Keratinocyte (primary cell): ENCODE measurements at regions not wholly inside any gene's neighbourhood (a gene's known extent, or its start where the extent isn't known, plus 50 kb on each side); places are given as distances from the start of the nearest gene placed in this dataset.

ENCODE experiments used
- DNase-seq: peaks from one replicate; pipeline ENCODE4 v3.0.0-alpha.2; 2011; ENCODE audit warnings: low read depth, missing footprints, low spot score
- FAIRE-seq: peaks from 2 replicates; lab custom pipeline; 2011; peaks lifted over from hg19 to GRCh38; lab: Jason Lieb, UNC
- H2AFZ ChIP-seq: 2 replicates; pipeline ENCODE4 v1.6.0; 2012; ENCODE audit warnings: low read length, control low read depth, inconsistent platforms; ENCODE audit not compliant: control insufficient read depth
- H3K27ac ChIP-seq: 2 replicates; pipeline ENCODE4 v1.5.1; 2011; ENCODE audit warnings: low read length; ENCODE audit not compliant: control insufficient read depth, insufficient read depth
- H3K27me3 ChIP-seq: 3 replicates; pipeline ENCODE4 v1.6.0; 2011; ENCODE audit warnings: low read length; ENCODE audit not compliant: control insufficient read depth, insufficient read depth; ENCODE audit errors: extremely low read depth
- H3K36me3 ChIP-seq, 2 experiments: 2 replicates in 1 of 2; 3 replicates in 1 of 2; pipeline ENCODE4 v1.5.1; 2011; ENCODE audit warnings: low read length in 2 of 2, mild to moderate bottlenecking in 1 of 2; ENCODE audit not compliant: control insufficient read depth in 2 of 2, insufficient read depth in 2 of 2; ENCODE audit errors: extremely low read depth in 1 of 2
- H3K4me1 ChIP-seq: 3 replicates; pipeline ENCODE4 v1.5.1; 2011; ENCODE audit warnings: low read length; ENCODE audit not compliant: control insufficient read depth, insufficient read depth; ENCODE audit errors: extremely low read depth
- H3K4me2 ChIP-seq: 3 replicates; pipeline ENCODE4 v1.6.0; 2011; ENCODE audit warnings: low read depth, low read length; ENCODE audit not compliant: control insufficient read depth, insufficient read depth; ENCODE audit errors: extremely low read depth
- H3K4me3 ChIP-seq, 3 experiments: fragments of 200-600 bp in 1 of 3; sonication (generic) in 1 of 3; 2 replicates in 2 of 3; 3 replicates in 1 of 3; pipeline ENCODE4 v1.5.1; 2011 to 2016; ENCODE audit warnings: low read length in 3 of 3, mild to moderate bottlenecking in 3 of 3, control low read depth in 2 of 3, inconsistent platforms in 1 of 3, low read depth in 1 of 3, mixed read lengths in 1 of 3, mixed run types in 1 of 3, moderate library complexity in 1 of 3; ENCODE audit not compliant: control insufficient read depth in 2 of 3, insufficient read depth in 2 of 3; ENCODE audit errors: extremely low read depth in 1 of 3
- H3K79me2 ChIP-seq: 2 replicates; pipeline ENCODE4 v1.6.0; 2012; ENCODE audit warnings: low read length; ENCODE audit not compliant: control insufficient read depth, insufficient read depth
- H3K9ac ChIP-seq: 3 replicates; pipeline ENCODE4 v1.6.0; 2011; ENCODE audit warnings: low read length; ENCODE audit not compliant: control insufficient read depth, insufficient read depth; ENCODE audit errors: extremely low read depth
- H3K9me1 ChIP-seq: 3 replicates; pipeline ENCODE4 v1.6.0; 2011; ENCODE audit warnings: low read length; ENCODE audit not compliant: control insufficient read depth, insufficient read depth; ENCODE audit errors: extremely low read depth
- H3K9me3 ChIP-seq: 2 replicates; pipeline ENCODE4 v1.5.1; 2012; ENCODE audit warnings: low read depth, low read length; ENCODE audit not compliant: control insufficient read depth
- H4K20me1 ChIP-seq: 3 replicates; pipeline ENCODE4 v1.6.0; 2011; ENCODE audit warnings: low read length; ENCODE audit not compliant: control insufficient read depth, insufficient read depth; ENCODE audit errors: extremely low read depth
- CTCF ChIP-seq, 3 experiments: IDR thresholded peaks in 1 of 3; conservative IDR thresholded peaks in 1 of 3; optimal IDR thresholded peaks in 1 of 3; 2 replicates in 2 of 3; 3 replicates in 1 of 3; pipeline versions ENCODE3 to v1.5.1; 2011; ENCODE audit warnings: low read length in 3 of 3, mild to moderate bottlenecking in 3 of 3, moderate library complexity in 2 of 3, control low read depth in 1 of 3, inconsistent platforms in 1 of 3; ENCODE audit not compliant: insufficient read depth in 2 of 3; ENCODE audit errors: extremely low read depth in 1 of 3
- EZH2 ChIP-seq: IDR thresholded peaks from one replicate; pipeline ENCODE4 v1.6.1; 2012; ENCODE audit warnings: inconsistent platforms, mild to moderate bottlenecking, low read length, moderate library complexity
- dilution Hi-C: fragments of 300-500 bp; cut with MboI; formaldehyde crosslinking; loops from one replicate; pipeline ENCODE4 v1.7.0; 2020; ENCODE audit warnings: low sequenced_read_pairs; ENCODE audit not compliant: extremely low pct_ligation_motif_present

GRCh38 chr5:1720396-1721110, 79.1 kb downstream of the MRPL36 start:
- dilution Hi-C loops: no loop called here
- Histone ChIP-seq H2AFZ (no peak overlapping the region), H3K27ac (no peak overlapping the region)

GRCh38 chr5:1719860-1720259, 79.8 kb downstream of the MRPL36 start:
- dilution Hi-C loops: no loop called here
- DNase-seq (no peak), FAIRE-seq (no peak)
- Histone ChIP-seq H3K9ac (no peak overlapping the region), H2AFZ (no peak overlapping the region), H4K20me1 (no peaks in the 10 kb centered on the region), H3K4me2 (no peak overlapping the region), H3K9me1 (no peaks in the 10 kb centered on the region), H3K27ac (no peak overlapping the region), H3K4me3 (no peak overlapping the region), H3K79me2 (no peaks in the 10 kb centered on the region), H3K36me3 (no peaks in the 10 kb centered on the region), H3K4me1 (no peaks in the 10 kb centered on the region), H3K9me3 (no peaks in the 10 kb centered on the region), H3K27me3 (no peaks in the 10 kb centered on the region)
- no peak for TF ChIP-seq CTCF (optimal IDR thresholded peaks at IDR 0.05 in 1 of 3, IDR thresholded peaks at IDR 0.05 in 1 of 3, conservative IDR thresholded peaks at IDR 0.05 in 1 of 3; ENCODE audit: extremely low read depth in 1 of 3, insufficient read depth in 2 of 3, low read length in 3 of 3)
- TF ChIP-seq EZH2: no peak

More at GRCh38 chr5:1720396-1721110, 79.1 kb downstream of the MRPL36 start:
- H3K4me1 ChIP-seq: no peaks in the 10 kb centered on the region
- H3K27me3 ChIP-seq: no peaks in the 10 kb centered on the region
- H4K20me1 ChIP-seq: no peaks in the 10 kb centered on the region
- H3K4me2 ChIP-seq: no peak overlapping the region
- no peaks in the 10 kb centered on the region for H3K36me3 ChIP-seq
- no peaks in the 10 kb centered on the region for H3K9me3 ChIP-seq
- no peaks in the 10 kb centered on the region for H3K79me2 ChIP-seq
- DNase-seq (no peak), FAIRE-seq (no peak)
- H3K4me3 ChIP-seq: no peak overlapping the region
- no peak for TF ChIP-seq CTCF (optimal IDR thresholded peaks at IDR 0.05 in 1 of 3, IDR thresholded peaks at IDR 0.05 in 1 of 3, conservative IDR thresholded peaks at IDR 0.05 in 1 of 3; ENCODE audit: extremely low read depth in 1 of 3, insufficient read depth in 2 of 3, low read length in 3 of 3)
- no peak for TF ChIP-seq EZH2
- no peak overlapping the region for H3K9ac ChIP-seq
- no peaks in the 10 kb centered on the region for H3K9me1 ChIP-seq
